Fibroblast of skin of left biceps (primary cell): ENCODE measurements at regions not wholly inside any gene's neighbourhood (a gene's known extent, or its start where the extent isn't known, plus 50 kb on each side); places are given as distances from the start of the nearest gene placed in this dataset.

Experiments used
- DNase-seq, 2 experiments: peaks; one replicate each; pipeline ENCODE4 v3.0.0-alpha.2; 2013; ENCODE audit warnings: low read depth in 2 of 2

DNA sequence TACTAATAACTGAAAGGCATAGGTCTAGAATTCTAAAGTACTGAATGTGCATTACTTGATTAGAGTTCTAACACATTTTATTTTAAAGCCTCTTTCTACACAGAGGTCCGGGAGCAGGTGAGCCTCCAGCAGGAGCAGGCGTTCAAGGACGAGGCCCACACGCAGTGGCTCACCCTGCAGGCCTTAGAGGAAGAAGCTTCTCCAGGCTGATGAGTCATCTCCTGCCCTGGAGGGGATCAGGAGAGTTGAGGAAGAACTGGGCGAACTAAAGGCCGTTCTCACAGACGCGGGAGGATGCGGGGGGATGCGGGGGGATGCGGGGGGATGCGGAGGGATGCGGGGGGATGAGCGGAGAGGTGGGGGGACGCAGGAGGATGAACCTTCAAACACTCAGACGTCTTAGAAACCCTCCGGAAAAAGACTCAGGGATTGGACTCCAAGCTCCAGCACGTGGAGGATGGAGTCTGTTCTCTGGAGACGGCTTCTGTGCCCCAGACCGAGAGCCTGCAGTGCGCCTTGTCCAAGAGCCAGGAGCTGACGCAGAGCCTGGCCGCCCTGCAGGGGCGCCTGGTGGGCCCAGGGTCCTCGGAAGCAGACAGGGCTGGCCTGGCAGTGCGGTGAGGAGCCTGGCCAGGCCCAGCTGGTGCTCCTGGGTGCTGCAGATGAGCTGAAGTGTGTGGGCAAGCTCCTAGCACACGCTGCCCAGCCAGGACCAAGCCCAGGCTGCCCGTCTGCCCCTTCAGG lies 433.7 kb upstream of the TPK1 start:
- no peak for DNase-seq

DNA sequence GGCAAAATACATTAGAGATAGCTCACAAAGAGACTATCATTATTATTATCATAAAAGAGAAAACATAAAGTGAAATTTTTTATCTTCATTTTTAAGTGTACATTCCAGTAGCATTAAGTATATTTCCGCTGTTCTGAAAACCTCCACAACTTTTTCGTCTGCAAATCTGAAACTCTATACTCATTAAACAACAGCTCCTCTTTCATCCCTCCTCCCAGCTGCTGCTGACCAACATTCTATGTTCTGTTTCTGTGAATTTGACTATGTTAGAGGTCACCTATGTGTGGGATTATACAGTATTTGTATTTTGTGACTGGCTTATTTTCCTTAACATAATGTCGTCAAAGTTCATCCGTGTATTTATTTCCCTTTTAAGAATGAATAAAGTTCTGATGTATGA lies 429.3 kb upstream of the TPK1 start:
- DNase-seq, result no peak

DNA sequence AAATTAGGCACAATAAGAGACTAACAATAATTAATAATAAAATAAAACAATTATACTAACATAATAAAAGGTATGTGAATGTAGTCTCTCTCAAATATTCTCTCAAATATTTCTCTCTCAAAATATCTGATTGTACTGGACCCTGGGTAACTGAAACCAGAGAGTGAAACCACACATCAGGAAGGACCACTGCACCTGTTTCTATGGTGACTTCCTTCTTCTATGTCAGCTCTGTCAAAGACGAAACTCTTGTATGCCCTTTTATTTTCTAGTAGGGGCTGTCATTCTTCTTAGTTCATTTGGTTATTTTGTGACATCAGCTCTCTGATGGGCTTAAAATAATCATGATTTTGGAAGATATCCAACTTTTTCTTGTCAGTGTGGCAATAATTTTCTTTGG lies 428.0 kb upstream of the TPK1 start:
- DNase-seq, result no peak

DNA sequence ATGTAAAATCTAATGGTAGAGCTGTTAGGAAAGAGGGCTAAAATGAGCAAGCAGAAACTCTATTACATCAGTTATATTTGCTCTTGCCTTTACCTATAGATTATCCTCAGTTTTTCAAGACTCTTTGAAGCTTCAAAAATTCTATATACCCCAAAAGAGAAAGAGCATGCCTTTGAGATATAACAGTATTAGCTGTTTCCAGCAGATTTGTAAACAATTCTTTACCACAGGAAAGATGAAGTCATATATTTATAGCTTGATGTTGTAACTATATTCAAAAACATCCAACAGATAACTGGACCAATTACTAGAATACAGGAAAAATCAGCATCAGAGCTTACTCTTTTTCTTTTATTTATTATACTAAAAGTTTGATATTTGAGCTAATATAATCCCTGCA lies 416.2 kb upstream of the TPK1 start:
- no peak for DNase-seq

DNA sequence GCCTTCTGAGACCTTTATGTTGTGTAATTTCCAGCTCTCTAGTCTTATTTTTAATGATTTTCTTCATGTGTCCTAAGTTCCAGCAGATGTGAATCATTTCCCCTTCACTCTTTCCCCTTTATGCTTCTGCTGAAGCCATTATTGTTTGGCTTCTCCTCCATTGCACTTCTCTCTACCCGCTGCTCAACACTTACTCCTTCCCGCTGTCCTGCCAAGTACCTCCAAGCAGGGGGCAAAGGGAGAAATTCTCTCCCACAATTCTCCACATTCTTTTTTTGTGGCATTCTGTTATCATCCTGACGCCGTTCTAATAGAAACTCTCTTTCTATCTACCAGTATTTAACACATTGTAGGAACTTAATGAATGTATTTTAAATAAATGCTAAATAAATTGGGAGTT lies 388.9 kb upstream of the TPK1 start:
- no peak for DNase-seq

DNA sequence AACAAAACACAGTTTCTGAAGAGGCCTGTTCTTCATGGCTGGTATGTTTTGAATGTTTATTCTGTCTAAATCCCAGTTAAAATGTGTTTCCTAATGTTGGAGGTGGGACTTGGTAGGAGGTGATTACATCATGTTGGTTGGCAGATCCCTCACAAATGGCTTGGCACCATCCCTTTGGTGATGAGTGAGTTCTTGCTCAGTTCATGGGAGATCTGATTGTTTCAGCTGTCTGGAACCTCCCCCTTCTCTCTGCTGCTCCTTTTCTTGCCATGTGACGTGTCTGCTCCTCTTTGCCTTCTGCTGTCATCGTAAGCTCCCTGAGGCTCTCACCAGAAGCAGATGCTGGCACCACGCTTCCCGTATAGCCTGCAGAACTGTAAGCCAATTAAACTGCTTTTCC lies 383.6 kb upstream of the TPK1 start:
- no peak for DNase-seq

DNA sequence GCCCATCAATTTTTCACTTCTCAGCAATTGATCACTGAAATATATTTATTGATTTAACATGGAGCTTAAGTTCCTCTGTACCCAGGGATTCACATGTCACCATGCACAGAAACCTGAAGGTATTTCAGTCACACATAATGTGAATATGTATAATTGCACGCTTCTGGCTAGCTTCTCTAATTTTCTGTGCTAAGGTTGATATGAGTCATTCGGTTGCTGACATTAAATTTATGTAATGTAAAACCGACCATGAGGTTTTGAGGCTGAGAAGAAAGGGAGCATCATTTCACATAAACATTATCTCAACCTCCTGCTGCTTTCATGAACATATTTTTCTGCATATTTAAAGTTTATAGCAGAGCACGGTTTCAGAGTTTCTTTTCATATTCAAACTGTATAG lies 381.0 kb upstream of the TPK1 start:
- no peak for DNase-seq

DNA sequence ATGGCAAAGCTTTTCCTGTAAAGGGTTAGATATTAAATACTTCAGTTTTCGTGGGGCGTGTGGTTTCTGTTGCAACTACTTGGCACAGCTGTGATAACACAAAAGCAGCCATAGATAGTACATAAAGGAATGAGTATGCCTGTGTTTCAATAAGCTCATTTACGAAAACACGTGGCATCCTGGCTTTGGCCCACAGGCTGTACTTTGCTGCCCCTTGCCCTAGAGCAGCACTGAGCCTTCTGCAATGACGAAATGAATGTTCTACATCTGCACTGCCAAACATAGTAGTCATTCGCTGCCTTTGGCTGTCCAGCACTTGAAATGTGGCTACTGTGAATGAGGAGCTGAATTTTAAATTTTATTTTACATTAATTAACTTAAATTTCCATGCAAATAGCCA lies 376.2 kb upstream of the TPK1 start:
- no peak for DNase-seq

DNA sequence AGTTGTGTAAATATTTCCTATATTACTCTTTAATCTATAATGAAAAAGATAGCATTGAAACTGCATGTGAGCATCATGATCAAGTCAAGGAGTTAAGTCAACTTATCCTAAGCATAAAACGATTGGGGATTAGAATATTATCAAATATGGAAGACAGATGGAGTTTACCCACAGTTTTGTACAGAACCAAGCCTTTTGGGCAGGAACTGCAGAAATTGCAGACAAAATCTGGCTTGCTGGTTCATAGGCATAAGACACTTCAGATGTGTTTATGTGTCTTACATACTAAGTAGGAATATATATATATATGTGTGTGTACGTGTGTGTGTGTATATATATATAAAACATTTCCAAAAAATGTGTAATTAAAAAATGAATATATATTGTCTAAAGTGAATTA lies 375.4 kb upstream of the TPK1 start:
- no peak for DNase-seq

DNA sequence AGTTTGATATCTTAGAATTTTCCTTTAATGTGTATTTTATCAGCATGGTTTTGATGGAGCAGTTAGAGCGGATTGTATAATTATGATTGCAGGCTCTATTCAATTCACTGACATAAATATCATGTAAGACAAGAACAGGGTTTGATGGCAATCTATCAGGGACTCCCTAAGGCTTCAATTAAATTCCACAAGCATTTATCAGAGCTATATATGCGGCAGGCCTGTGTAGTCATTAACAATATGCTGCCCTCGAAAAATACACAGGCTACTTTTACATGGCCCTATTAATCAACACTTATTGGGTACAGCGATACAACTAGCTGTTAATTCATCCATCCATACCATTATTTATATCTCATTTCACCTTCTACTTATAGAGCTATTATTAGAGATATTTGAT lies 358.1 kb upstream of the TPK1 start:
- no peak for DNase-seq

DNA sequence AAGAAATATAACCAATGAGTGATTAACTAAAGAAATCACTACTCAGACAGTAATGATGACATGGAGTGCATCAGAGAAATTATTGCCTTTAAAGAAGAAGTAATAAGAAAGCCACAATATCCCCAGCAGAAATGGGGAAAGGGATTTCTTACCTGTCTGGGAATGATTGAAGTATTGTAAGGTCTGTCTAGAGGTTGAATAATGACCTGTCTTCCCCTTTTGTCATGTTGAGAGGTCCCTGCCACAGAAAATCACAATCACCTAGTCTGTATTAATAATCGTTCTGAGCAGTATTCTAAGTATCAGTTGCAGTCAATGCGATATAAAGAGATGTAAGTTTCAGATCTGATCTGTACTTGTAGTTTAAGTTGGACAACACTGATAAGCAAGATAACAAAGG lies 349.1 kb upstream of the TPK1 start:
- DNase-seq, result no peak

DNA sequence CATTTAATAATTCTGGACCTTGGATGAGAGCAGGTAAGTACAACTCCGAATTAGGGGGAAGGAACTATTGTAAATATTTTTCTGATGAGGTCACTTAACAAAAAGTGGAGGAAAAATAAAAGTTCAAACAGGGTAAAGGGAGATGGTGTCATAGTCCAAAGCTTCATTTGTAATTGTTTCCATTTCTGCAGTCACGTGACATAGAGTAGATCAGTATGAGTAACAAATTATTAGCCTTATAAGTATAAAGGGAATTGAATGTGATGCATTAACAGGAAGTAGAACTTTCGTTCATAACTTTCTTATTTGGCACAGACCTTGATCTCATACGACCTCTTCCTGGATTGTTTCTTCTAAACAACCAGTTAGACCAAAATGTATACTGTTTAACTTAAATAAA lies 347.2 kb upstream of the TPK1 start:
- no peak for DNase-seq

DNA sequence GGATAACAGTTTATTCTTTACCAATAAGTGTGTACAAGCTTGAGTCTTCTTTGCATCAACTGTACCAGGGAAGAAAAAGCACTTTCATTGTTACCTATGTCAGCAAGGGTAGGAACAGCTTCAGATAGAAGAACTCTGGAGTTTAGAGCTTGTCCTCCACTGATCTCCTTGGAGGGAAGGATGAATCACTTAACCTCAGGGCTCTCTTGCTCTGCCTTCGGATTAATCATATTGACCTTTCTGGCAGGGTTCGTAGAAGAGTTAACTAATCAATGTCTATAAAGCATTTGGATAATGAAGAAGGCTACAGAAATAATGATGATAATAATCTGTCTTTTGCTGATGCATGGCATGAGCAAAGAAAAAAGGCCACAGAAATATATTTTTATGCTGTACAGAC lies 339.5 kb upstream of the TPK1 start:
- no peak for DNase-seq

DNA sequence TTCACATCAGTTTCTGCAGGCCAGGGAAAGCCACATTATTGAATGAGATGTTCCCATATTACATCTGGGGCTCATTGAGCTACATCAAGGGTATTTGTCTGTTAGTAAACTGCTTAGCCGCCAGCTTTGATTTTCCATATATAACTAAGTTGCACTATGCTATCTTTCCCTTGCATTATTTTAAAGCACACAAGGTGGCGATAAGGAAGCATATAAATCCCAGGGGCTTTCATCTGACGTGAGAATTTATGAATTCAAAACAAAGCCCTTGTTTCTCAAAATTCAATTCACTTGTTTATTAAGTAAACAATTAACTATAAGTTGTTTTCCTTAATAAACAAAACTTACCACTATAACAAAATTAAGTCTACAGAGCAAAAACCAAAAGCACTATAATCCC lies 334.1 kb upstream of the TPK1 start:
- DNase-seq, result no peak

DNA sequence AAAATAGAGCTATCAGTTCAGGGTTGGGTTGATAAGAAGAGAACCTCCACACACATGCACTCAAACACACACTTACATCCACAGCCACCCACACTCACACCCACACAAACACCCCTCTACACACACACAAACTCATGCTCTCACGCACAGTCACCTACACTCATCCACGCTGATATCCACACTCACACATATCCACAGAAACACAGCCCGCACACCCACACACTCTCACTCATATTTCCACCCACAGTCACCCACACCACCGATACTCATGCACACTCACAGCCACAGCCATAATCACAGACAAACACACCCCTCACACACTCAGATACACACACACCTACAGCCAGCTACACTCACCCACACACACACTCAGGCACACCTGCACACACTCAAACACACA lies 333.0 kb upstream of the TPK1 start:
- no peak for DNase-seq

DNA sequence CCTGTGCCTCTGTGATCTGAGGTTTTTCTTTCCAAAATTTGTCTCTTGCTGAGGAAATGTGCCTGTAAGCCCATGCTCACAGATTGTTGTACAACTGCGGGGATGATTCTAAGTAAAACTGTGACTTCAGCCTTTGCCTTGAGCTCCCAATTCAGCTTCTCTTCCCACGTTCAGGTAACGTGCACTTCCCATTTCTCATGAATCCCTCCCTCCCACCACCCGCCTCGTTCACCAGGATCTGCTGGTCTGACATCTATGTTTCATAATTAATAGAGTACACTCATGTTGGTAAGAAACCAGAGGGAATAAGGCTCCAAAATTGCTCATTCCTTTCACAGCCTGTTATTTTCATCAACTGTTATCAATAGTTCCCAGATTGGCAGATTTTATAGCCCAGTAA lies 332.6 kb upstream of the TPK1 start:
- DNase-seq, result no peak

DNA sequence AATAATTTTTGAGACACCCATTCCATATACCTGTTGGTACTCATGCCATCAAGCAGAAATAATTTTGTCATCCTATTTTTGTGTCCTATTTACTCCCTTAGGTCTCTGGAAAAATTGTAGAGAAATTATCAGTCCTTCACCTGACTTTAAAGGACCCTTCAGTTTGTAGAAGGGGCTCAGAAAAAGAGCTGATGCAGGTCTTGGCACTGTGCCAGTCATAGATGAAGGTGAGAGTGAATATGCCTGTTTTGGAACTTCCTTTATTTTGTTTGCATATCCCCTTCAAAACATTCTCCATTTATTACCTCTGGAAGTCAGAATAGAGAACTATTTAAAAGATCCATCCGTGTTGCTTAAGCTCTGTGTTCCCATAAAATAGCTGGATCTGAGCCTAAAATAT lies 321.0 kb upstream of the TPK1 start:
- no peak for DNase-seq

DNA sequence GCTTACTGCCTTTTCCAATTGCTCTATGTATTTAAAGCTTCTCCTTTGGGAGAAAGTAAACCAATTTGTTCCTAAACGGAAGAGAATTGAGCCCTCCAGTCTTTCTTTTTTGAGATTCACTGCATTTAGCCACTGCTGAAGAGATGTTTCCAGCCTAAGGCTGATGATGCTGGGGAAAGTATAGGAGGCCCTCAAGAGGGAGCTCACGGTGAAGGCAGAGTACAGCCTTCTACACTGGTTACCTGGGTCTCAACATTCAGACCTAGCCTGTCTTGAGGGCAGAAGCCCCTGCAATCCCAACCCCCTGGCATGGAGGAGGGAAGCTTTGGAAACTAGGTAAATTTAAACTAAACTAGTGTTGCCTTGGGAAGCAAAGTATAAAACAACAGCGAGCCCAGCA lies 316.7 kb upstream of the TPK1 start:
- DNase-seq, result no peak

DNA sequence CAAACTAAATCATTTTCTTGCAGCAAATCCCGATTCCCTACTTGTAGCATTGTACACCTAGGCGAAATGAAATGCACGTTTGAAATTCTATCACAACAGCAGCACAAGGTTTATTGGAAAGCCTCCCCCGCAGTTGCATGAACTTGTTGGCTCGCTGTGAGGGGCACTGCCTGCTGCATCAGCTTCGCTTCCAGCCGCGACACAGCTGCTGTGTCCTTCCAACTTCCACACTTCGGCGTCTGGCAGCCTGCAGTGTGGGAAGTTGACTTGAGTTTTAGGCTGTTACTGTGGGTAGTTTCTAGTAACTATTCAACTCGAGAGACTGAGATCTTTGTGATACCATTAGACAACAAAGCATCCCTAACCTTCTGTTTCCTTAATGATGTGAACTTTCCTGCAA lies 315.8 kb upstream of the TPK1 start:
- no peak for DNase-seq

DNA sequence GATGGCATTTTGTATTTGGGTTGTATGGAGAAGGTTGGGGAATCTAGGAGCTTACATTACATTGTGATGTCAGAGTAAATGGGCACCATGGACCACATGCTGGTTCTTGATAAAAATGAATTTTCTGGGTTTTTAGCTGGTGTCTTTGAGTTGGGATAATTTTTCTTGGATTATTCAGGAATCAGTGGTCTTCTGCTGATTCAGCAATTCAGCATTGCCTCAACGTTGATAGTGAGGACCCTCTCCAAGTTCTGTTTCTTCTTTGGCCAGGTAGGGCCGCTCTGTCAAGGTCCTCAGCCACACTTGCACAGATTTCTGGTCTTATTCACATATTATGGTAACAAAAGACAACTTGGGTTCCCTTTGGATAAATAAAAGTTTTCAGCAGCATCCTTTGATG lies 312.0 kb upstream of the TPK1 start:
- no peak for DNase-seq

DNA sequence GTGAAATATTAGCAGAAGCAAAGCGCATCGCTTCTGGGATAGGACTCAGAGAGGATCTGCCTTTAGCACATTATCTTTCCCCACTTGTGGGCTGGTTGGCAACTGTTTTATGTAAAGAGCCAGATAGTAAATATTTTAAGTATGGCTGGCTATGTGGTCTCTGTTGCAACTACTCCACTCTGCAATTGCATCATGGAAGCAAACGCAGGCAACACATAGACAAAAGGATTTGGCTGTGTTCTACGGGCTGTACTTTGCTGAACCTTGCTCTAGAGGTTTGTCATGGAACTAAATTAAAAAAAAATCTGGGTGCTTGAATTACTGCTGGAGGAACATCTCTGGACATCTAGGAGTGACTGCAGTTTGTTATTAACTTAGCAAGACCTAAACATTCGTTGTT lies 307.8 kb upstream of the TPK1 start:
- no peak for DNase-seq

DNA sequence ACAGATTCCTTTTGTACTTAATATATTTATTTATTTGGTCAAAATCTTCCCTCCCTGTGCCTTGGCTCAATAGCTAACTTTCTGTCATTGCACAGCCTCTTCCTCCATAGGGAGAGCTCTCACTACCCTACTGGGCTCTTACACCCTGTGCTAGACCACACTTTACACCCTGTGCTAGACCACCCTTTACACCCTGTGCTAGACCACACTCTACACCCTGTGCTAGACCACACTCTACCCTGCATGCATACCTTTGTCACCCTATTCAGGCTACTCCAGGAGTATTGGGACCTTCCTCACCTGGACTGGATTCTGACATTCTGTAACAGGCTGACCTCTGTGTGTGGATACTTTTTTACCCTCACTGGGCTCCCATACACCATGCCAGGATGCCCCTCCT lies 298.5 kb upstream of the TPK1 start:
- no peak for DNase-seq

DNA sequence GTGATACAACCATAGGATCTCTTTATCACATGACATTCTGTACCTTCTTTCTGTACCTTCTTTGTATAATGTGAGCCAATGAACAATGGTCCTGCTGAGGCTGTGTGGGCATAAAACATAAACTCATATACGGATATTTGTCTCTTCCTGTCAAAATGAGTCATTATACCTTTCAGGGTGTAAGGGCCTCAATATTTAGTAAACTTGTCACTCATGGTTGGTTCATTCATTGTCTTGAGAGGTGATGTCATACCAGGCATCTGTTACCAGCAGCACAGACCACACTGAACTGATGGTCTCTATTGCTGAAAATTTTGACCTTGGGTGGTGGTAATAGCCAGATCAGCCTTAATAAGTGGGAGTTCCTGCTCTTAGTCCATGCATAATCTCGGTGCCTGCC lies 287.6 kb upstream of the TPK1 start:
- no peak for DNase-seq

DNA sequence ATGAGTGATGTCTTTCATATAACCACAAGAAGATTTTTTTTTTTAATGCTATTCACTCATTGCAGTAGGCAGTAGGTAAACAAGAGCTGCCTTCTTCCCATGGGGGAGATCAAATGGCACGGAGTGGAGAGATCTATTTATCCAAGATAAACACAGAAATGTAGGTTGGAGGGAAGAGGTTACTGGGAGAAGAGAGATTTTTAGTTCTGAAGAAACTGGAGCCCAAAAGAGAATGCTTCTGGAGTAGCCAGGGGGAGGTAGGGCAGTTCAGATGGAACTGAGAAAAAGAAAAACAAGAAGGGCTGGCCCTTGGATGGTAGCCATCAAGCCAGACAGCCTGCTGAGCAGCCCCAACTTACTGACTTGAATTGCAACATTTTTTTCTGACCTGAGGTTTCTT lies 270.1 kb upstream of the TPK1 start:
- DNase-seq, result no peak

DNA sequence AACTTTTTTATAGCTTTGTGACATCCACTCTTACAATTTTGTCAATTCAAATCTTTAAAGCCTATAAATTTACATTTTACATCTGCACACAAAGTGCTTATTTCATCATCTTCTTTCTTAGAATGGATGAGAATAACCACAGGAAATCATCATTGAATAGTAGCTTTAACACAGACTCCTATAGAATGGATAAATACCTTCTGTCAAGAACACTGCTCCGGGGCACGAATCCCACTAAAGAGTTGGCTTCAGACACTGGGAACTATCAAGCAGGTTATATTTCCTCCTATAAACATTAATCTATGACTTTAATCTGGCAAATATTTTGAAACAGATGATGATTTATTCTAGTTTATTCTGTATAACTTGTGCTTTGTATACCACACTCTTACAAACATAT lies 269.7 kb upstream of the TPK1 start:
- no peak for DNase-seq
